HCT116 (cell line): ENCODE measurements at regions not wholly inside any gene's neighbourhood (a gene's known extent, or its start where the extent isn't known, plus 50 kb on each side); places are given as distances from the start of the nearest gene placed in this dataset.

ENCODE experiments used
- JUND ChIP-seq: IDR thresholded peaks from 2 replicates; pipeline ENCODE4 v1.6.1; 2012
- POLR2A ChIP-seq: IDR thresholded peaks from 2 replicates; pipeline ENCODE4 v1.7.0; 2011; ENCODE audit warnings: borderline replicate concordance; ENCODE audit not compliant: insufficient read depth, insufficient read length; ENCODE audit errors: extremely low read depth

- TF ChIP-seq JUND (no peak), POLR2A (no peak)
These were observed 311.9 kb upstream of the TLE4 start for GRCh38 chr9:79259858-79260257.
